ENCODE measurements at regions not wholly inside any gene's neighbourhood (a gene's known extent, or its start where the extent isn't known, plus 50 kb on each side); places are given as distances from the start of the nearest gene placed in this dataset.

DNA sequence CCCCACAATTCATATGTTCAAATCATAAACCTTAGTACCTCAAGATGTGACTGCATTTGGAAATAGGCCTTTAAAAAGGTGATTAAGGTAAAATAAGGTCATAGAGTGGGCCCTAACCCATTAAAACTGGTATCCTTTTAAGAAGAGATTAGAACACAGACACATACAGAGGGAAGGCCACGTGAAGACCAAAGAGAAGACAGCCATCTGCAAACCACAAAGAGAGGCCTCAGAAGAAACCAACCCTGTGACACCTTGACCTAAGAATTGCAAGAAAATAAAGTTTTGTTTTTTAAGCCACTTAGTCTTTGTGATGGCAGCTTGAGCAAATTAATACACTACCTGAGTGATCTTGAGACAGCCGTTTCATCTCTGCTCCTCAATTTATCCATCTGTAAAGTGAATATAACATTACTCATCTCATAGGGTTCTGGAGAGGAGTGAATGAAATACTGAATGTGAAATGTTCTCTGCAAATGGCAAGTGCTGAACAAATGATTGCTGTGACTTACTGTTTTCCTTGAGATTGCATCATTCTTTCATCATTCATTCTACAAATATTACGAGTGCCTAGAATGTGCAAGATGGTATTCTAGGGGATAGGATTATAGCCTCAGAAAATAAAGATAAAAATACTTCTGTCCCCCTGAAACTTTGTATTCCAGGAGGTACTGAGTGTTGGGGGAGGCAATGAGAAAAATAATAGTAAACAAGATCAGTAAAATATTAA is 222.0 kb upstream of the CDH13 start:
- Histone ChIP-seq H3K14ac (replicated peaks; ENCODE audit: low read depth, low read length) (no peak overlapping the region), H3K4me3 (ENCODE audit: insufficient read depth, low read depth, low read length) (no peak overlapping the region), H2BK15ac (ENCODE audit: low read depth, low read length) (no peak overlapping the region), H3K4me2 (ENCODE audit: low read depth, low read length) (no peak overlapping the region), H4K20me1 (ENCODE audit: insufficient read depth, low read length) (no peaks in the 10 kb centered on the region), H2BK20ac (ENCODE audit: low read depth, low read length) (no peak overlapping the region), H2AK9ac (replicated peaks; ENCODE audit: low read depth, low read length, poor library complexity) (no peak overlapping the region), H4K5ac (ENCODE audit: low read depth, low read length) (no peak overlapping the region), H2AK5ac (ENCODE audit: low read depth, low read length) (no peak overlapping the region), H3K4me1 (ENCODE audit: control insufficient read depth, insufficient read depth, low read length) (no peaks in the 10 kb centered on the region), H4K91ac (ENCODE audit: insufficient read depth, low read depth, low read length) (no peak overlapping the region), H2BK5ac (ENCODE audit: low read depth, low read length, poor library complexity, severe bottlenecking) (no peak overlapping the region), H3K9ac (ENCODE audit: low read depth, low read length) (no peak overlapping the region), H3K27ac (ENCODE audit: insufficient read depth, low read length) (no peak overlapping the region), H3K79me1 (ENCODE audit: low read depth in 1 of 2, low read length in 2 of 2) (no peaks in the 10 kb centered on the region), H3K36me3 (ENCODE audit: control insufficient read depth, insufficient read depth, low read length) (no peaks in the 10 kb centered on the region), H4K8ac (ENCODE audit: low read depth in 2 of 2, low read length in 2 of 2) (no peak overlapping the region), H3K18ac (ENCODE audit: low read depth, low read length) (no peak overlapping the region), H3K23ac (ENCODE audit: low read depth, low read length) (no peak overlapping the region), H3K9me1 (ENCODE audit: insufficient read depth, low read length) (no peaks in the 10 kb centered on the region), H3K4ac (ENCODE audit: low read depth, low read length) (no peak overlapping the region), H3K9me3 (ENCODE audit: control insufficient read depth, insufficient read depth, low read length) (no peaks in the 10 kb centered on the region), H2BK120ac (ENCODE audit: low read depth, low read length) (no peak overlapping the region), H3K56ac (ENCODE audit: extremely low read depth, insufficient read depth, low read length) (no peak overlapping the region), H2AFZ (replicated peaks; ENCODE audit: low read length, poor library complexity) (no peak overlapping the region), H3K27me3 (ENCODE audit: control insufficient read depth, insufficient read depth, low read length) (no peaks in the 10 kb centered on the region)
- dilution Hi-C loops (cut with HindIII; ENCODE audit: low sequenced_read_pairs, unreplicated experiment), result no loop called here
- no CpG with 5 or more reads among the region's 3 CpGs for WGBS, 2 experiments (ENCODE audit: extremely low coverage in 2 of 2, insufficient read length in 1 of 2)
- no TSS peak for BruUV-seq (replicated peaks)
- ChIA-PET POLR2A (ENCODE audit: unreplicated experiment) (no interaction called here), CTCF (no interaction called here)
- ATAC-seq (ENCODE audit: low read depth), result no peak
- TF ChIP-seq RAD21 (IDR thresholded peaks at IDR 0.05; ENCODE audit: low read length), result no peak
- TF ChIP-seq, protein P1, sequence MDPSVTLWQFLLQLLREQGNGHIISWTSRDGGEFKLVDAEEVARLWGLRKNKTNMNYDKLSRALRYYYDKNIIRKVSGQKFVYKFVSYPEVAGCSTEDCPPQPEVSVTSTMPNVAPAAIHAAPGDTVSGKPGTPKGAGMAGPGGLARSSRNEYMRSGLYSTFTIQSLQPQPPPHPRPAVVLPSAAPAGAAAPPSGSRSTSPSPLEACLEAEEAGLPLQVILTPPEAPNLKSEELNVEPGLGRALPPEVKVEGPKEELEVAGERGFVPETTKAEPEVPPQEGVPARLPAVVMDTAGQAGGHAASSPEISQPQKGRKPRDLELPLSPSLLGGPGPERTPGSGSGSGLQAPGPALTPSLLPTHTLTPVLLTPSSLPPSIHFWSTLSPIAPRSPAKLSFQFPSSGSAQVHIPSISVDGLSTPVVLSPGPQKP (IDR thresholded peaks at IDR 0.05; ENCODE audit: borderline replicate concordance, low read depth, low read length), result no peak
- TF ChIP-seq NFE2L2 (IDR thresholded peaks at IDR 0.05; ENCODE audit: low read depth, low read length), result no peak
- no peak for TF ChIP-seq FOS (IDR thresholded peaks at IDR 0.05; ENCODE audit: low read depth, low read length)
- TF ChIP-seq, protein P2, sequence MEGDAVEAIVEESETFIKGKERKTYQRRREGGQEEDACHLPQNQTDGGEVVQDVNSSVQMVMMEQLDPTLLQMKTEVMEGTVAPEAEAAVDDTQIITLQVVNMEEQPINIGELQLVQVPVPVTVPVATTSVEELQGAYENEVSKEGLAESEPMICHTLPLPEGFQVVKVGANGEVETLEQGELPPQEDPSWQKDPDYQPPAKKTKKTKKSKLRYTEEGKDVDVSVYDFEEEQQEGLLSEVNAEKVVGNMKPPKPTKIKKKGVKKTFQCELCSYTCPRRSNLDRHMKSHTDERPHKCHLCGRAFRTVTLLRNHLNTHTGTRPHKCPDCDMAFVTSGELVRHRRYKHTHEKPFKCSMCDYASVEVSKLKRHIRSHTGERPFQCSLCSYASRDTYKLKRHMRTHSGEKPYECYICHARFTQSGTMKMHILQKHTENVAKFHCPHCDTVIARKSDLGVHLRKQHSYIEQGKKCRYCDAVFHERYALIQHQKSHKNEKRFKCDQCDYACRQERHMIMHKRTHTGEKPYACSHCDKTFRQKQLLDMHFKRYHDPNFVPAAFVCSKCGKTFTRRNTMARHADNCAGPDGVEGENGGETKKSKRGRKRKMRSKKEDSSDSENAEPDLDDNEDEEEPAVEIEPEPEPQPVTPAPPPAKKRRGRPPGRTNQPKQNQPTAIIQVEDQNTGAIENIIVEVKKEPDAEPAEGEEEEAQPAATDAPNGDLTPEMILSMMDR (conservative IDR thresholded peaks at IDR 0.05; ENCODE audit: low read depth, low read length), result no peak
- peak; percentile 46; the same call in 1 of the 2 replicates for TF ChIP-seq CEBPB (IDR thresholded peaks at IDR 0.05; ENCODE audit: low read depth, low read length)
- TF ChIP-seq MXI1 (IDR thresholded peaks at IDR 0.05; ENCODE audit: borderline replicate concordance, low read depth, low read length), result no peak
- intact Hi-C loops (cut with micrococcal nuclease), result no loop called here
- no peak for DNase-seq
- in situ Hi-C loops (cut with MboI; ENCODE audit: low sequenced_read_pairs), result no loop called here
